IMR-90 (cell line): ENCODE measurements at regions not wholly inside any gene's neighbourhood (a gene's known extent, or its start where the extent isn't known, plus 50 kb on each side); places are given as distances from the start of the nearest gene placed in this dataset.

Source experiments
- ATAC-seq: fragments of 200-7000 bp; cut with Tn5 transposase; 2 replicates; pipeline ENCODE4 v1.9.1; 2020; ENCODE audit warnings: low read depth, mild to moderate bottlenecking, moderate library complexity
- BruUV-seq: library from RNA; stranded (reverse); fragments of 400-500 nt; replicated peaks from 2 replicates; lab custom pipeline; 2021; lab: Mats Ljungman, UMichigan
- CTCF ChIA-PET: fragments of 300-600 bp; formaldehyde crosslinking; extraction: SDS; loops from one replicate; lab custom pipeline; 2021; ENCODE audit warnings: antibody characterized with exemption; lab: Yijun Ruan, JAX
- POLR2A ChIA-PET: fragments of 300-600 bp; sonication (Branson Sonifier 250); formaldehyde crosslinking; loops from one replicate; lab custom pipeline; 2022; ENCODE audit warnings: antibody characterized with exemption; ENCODE audit not compliant: unreplicated experiment; lab: Charles Lee
- DNase-seq: peaks from one replicate; pipeline ENCODE4 v3.0.0; 2013
- H2AFZ ChIP-seq: replicated peaks from 2 replicates; pipeline ENCODE3; 2013; ENCODE audit warnings: low read length, mild to moderate bottlenecking; ENCODE audit not compliant: poor library complexity
- H2AK5ac ChIP-seq: 2 replicates; pipeline ENCODE4 v1.6.1; 2013; ENCODE audit warnings: low read depth, low read length, inconsistent platforms
- H2AK9ac ChIP-seq: replicated peaks from 2 replicates; pipeline ENCODE3; 2013; ENCODE audit warnings: mild to moderate bottlenecking, low read depth, low read length, moderate library complexity; ENCODE audit not compliant: poor library complexity
- H2BK120ac ChIP-seq: 2 replicates; pipeline ENCODE4 v1.6.1; 2013; ENCODE audit warnings: low read depth, low read length, inconsistent platforms
- H2BK15ac ChIP-seq: 3 replicates; pipeline ENCODE4 v1.6.1; 2013; ENCODE audit warnings: low read depth, low read length, inconsistent platforms
- H2BK20ac ChIP-seq: 2 replicates; pipeline ENCODE4 v1.6.1; 2013; ENCODE audit warnings: low read depth, mild to moderate bottlenecking, inconsistent platforms, low read length, moderate library complexity
- H2BK5ac ChIP-seq: 2 replicates; pipeline ENCODE4 v1.6.1; 2013; ENCODE audit warnings: mild to moderate bottlenecking, low read depth, low read length, inconsistent platforms; ENCODE audit not compliant: poor library complexity, severe bottlenecking
- H3K14ac ChIP-seq: replicated peaks from 2 replicates; pipeline ENCODE4 v1.6.1; 2013; ENCODE audit warnings: low read depth, low read length, inconsistent platforms
- H3K18ac ChIP-seq: 2 replicates; pipeline ENCODE4 v1.6.1; 2013; ENCODE audit warnings: low read depth, low read length, control low read depth
- H3K23ac ChIP-seq: 2 replicates; pipeline ENCODE4 v1.6.1; 2013; ENCODE audit warnings: low read depth, low read length, inconsistent platforms
- H3K27ac ChIP-seq: 2 replicates; pipeline ENCODE4 v1.5.1; 2013; ENCODE audit warnings: mild to moderate bottlenecking, control low read depth, low read length; ENCODE audit not compliant: insufficient read depth
- H3K27me3 ChIP-seq: 2 replicates; pipeline ENCODE4 v1.6.1; 2013; ENCODE audit warnings: low read length; ENCODE audit not compliant: control insufficient read depth, insufficient read depth
- H3K36me3 ChIP-seq: 2 replicates; pipeline ENCODE4 v1.6.1; 2013; ENCODE audit warnings: low read length, mixed read lengths; ENCODE audit not compliant: control insufficient read depth, insufficient read depth
- H3K4ac ChIP-seq: 2 replicates; pipeline ENCODE4 v1.6.1; 2013; ENCODE audit warnings: low read depth, low read length, inconsistent platforms
- H3K4me1 ChIP-seq: 2 replicates; pipeline ENCODE4 v1.6.1; 2013; ENCODE audit warnings: low read length, mixed read lengths; ENCODE audit not compliant: control insufficient read depth, insufficient read depth
- H3K4me2 ChIP-seq: 2 replicates; pipeline ENCODE4 v1.6.1; 2013; ENCODE audit warnings: low read depth, mild to moderate bottlenecking, control low read depth, low read length, moderate library complexity
- H3K4me3 ChIP-seq: 2 replicates; pipeline ENCODE4 v1.5.1; 2013; ENCODE audit warnings: low read depth, mild to moderate bottlenecking, control low read depth, low read length, moderate library complexity; ENCODE audit not compliant: insufficient read depth
- H3K56ac ChIP-seq: 2 replicates; pipeline ENCODE4 v1.6.1; 2013; ENCODE audit warnings: low read length, inconsistent platforms; ENCODE audit not compliant: insufficient read depth; ENCODE audit errors: extremely low read depth
- H3K79me1 ChIP-seq, 2 experiments: 2 replicates each; pipeline ENCODE4 v1.6.1; 2013; ENCODE audit warnings: low read length in 2 of 2, inconsistent platforms in 1 of 2, low read depth in 1 of 2
- H3K9ac ChIP-seq: 2 replicates; pipeline ENCODE4 v1.6.1; 2013; ENCODE audit warnings: low read depth, low read length, control low read depth
- H3K9me1 ChIP-seq: 2 replicates; pipeline ENCODE4 v1.6.1; 2013; ENCODE audit warnings: low read length, inconsistent platforms; ENCODE audit not compliant: insufficient read depth
- H3K9me3 ChIP-seq: 2 replicates; pipeline ENCODE4 v1.6.1; 2013; ENCODE audit warnings: low read length; ENCODE audit not compliant: control insufficient read depth, insufficient read depth
- H4K20me1 ChIP-seq: 2 replicates; pipeline ENCODE4 v1.6.1; 2013; ENCODE audit warnings: low read length, inconsistent platforms; ENCODE audit not compliant: insufficient read depth
- H4K5ac ChIP-seq: 2 replicates; pipeline ENCODE4 v1.6.1; 2013; ENCODE audit warnings: mild to moderate bottlenecking, low read depth, low read length, control low read depth
- H4K8ac ChIP-seq, 2 experiments: 2 replicates each; pipeline ENCODE4 v1.6.1; 2013; ENCODE audit warnings: low read depth in 2 of 2, low read length in 2 of 2, control low read depth in 1 of 2, inconsistent platforms in 1 of 2
- H4K91ac ChIP-seq: 2 replicates; pipeline ENCODE4 v1.6.1; 2013; ENCODE audit warnings: low read depth, low read length, inconsistent platforms; ENCODE audit not compliant: insufficient read depth
- BHLHE40 ChIP-seq: fragments of 150-350 bp; IDR thresholded peaks from 2 replicates; pipeline ENCODE4 v1.6.1; 2016; ENCODE audit warnings: mild to moderate bottlenecking, low read depth, low read length
- CTCF ChIP-seq: conservative IDR thresholded peaks from 2 replicates; pipeline ENCODE4 v1.5.1; 2012; ENCODE audit warnings: mild to moderate bottlenecking, low read depth, low read length, improper control_type of control experiment
- ELK1 ChIP-seq: fragments of 150-350 bp; IDR thresholded peaks from 2 replicates; pipeline ENCODE4 v1.6.1; 2016; ENCODE audit warnings: low read depth, mild to moderate bottlenecking, low read length, moderate library complexity, borderline replicate concordance
- FOS ChIP-seq: fragments of 150-350 bp; IDR thresholded peaks from 2 replicates; pipeline ENCODE4 v1.6.1; 2016; ENCODE audit warnings: low read depth, low read length
- MAFK ChIP-seq: IDR thresholded peaks from 2 replicates; pipeline ENCODE4 v1.6.1; 2012; ENCODE audit warnings: low read depth, low read length, improper control_type of control experiment
- MAZ ChIP-seq: IDR thresholded peaks from 2 replicates; pipeline ENCODE4 v1.6.1; 2012; ENCODE audit warnings: low read depth, mild to moderate bottlenecking, low read length, improper control_type of control experiment, moderate library complexity, borderline replicate concordance
- MXI1 ChIP-seq: IDR thresholded peaks from 2 replicates; pipeline ENCODE4 v1.6.1; 2012; ENCODE audit warnings: low read depth, mild to moderate bottlenecking, low read length, moderate library complexity, borderline replicate concordance
- NFE2L2 ChIP-seq: fragments of 150-350 bp; IDR thresholded peaks from 2 replicates; pipeline ENCODE4 v1.6.1; 2016; ENCODE audit warnings: low read depth, mild to moderate bottlenecking, low read length
- POLR2A ChIP-seq: IDR thresholded peaks from 2 replicates; pipeline ENCODE4 v1.6.1; 2012; ENCODE audit warnings: mild to moderate bottlenecking, low read depth, low read length
- RAD21 ChIP-seq: IDR thresholded peaks from 2 replicates; pipeline ENCODE4 v1.6.1; 2012; ENCODE audit warnings: low read length, improper control_type of control experiment
- RCOR1 ChIP-seq: IDR thresholded peaks from 2 replicates; pipeline ENCODE4 v1.6.1; 2012; ENCODE audit warnings: mild to moderate bottlenecking, low read length, improper control_type of control experiment; ENCODE audit not compliant: insufficient replicate concordance
- RFX5 ChIP-seq: IDR thresholded peaks from 2 replicates; pipeline ENCODE4 v1.8.0; 2012; ENCODE audit warnings: low read depth, mild to moderate bottlenecking, low read length, moderate library complexity
- SMC3 ChIP-seq: fragments of 150-350 bp; IDR thresholded peaks from 2 replicates; pipeline ENCODE4 v1.6.1; 2016; ENCODE audit warnings: low read depth, mild to moderate bottlenecking, antibody characterized with exemption, low read length, moderate library complexity
- USF2 ChIP-seq: fragments of 150-350 bp; IDR thresholded peaks from 2 replicates; pipeline ENCODE4 v1.6.1; 2017; ENCODE audit warnings: mild to moderate bottlenecking, antibody characterized with exemption, low read length, low read depth
- WGBS, 2 experiments: methylation state at CpG; one replicate each; pipeline versions ENCODE4 v1.1.5 to v1.1.7; 2013; ENCODE audit warnings: missing lambda C conversion rate in 2 of 2; ENCODE audit not compliant: insufficient read length in 1 of 2; ENCODE audit errors: extremely low coverage in 2 of 2; 5-methylcytosine and 5-hydroxymethylcytosine counted together
- dilution Hi-C: fragments of 300-500 bp; cut with HindIII; formaldehyde crosslinking; loops from one replicate; pipeline ENCODE4 v1.14.3; 2018; ENCODE audit warnings: low sequenced_read_pairs; ENCODE audit not compliant: unreplicated experiment
- in situ Hi-C: fragments of 300-500 bp; cut with MboI; formaldehyde crosslinking; loops from 3 replicates; pipeline ENCODE4 v1.14.3; 2019; ENCODE audit warnings: low sequenced_read_pairs, inconsistent platforms, mixed read lengths
- intact Hi-C: fragments of 100-400 bp; cut with micrococcal nuclease; formaldehyde crosslinking; loops from 2 replicates; pipeline ENCODE4 v1.10.0; 2022

GRCh38 chr5:4548341-4548740 is 591.8 kb upstream of the ADAMTS16 start:
- TF ChIP-seq POLR2A, result no peak
- TF ChIP-seq MXI1, result no peak
- no peak for TF ChIP-seq USF2
- TF ChIP-seq ELK1, result no peak
- no peak for TF ChIP-seq BHLHE40
- TF ChIP-seq RFX5, result no peak
- TF ChIP-seq RCOR1, result no peak
- no peak for TF ChIP-seq MAFK
- TF ChIP-seq RAD21, result no peak
- no peak for TF ChIP-seq NFE2L2
- TF ChIP-seq MAZ, result no peak
- TF ChIP-seq FOS, result no peak
- TF ChIP-seq SMC3, result no peak
- TF ChIP-seq CTCF, result no peak
- dilution Hi-C loops, result no loop called here
- H3K79me1 ChIP-seq, result no peaks in the 10 kb centered on the region

More at GRCh38 chr5:4548341-4548740, 591.8 kb upstream of the ADAMTS16 start:
- Histone ChIP-seq H3K27ac (no peak overlapping the region), H2BK5ac (no peak overlapping the region), H3K14ac (no peak overlapping the region), H3K9me3 (peaks cover 14% of the 10 kb centered on the region), H2BK15ac (no peak overlapping the region), H3K36me3 (no peaks in the 10 kb centered on the region), H2AFZ (no peak overlapping the region), H4K5ac (no peak overlapping the region), H2AK9ac (no peak overlapping the region), H3K9ac (no peak overlapping the region), H3K4ac (no peak overlapping the region), H4K91ac (no peak overlapping the region), H4K8ac (no peak overlapping the region), H4K20me1 (no peaks in the 10 kb centered on the region), H3K4me3 (no peak overlapping the region), H3K9me1 (no peaks in the 10 kb centered on the region), H2BK20ac (no peak overlapping the region), H3K4me1 (no peaks in the 10 kb centered on the region), H3K23ac (no peak overlapping the region), H3K18ac (no peak overlapping the region), H3K56ac (no peak overlapping the region), H2BK120ac (no peak overlapping the region), H3K4me2 (no peak overlapping the region), H2AK5ac (no peak overlapping the region), H3K27me3 (no peaks in the 10 kb centered on the region)
- ChIA-PET POLR2A (no interaction called here), CTCF (interaction anchor here (0.6 kb wide), 1 partner anchor 14 kb away, joined by 5 read pairs; no protein-coding TSS in a partner anchor)
- intact Hi-C loops (no loop called here), in situ Hi-C loops (no loop called here)
- ATAC-seq (no peak), DNase-seq (no peak)
- BruUV-seq, result no TSS peak
- no CpG with 5 or more reads among the region's 1 CpG for WGBS, 2 experiments
